Astrocyte (in vitro differentiated cells and primary cell): ENCODE measurements at regions not wholly inside any gene's neighbourhood (a gene's known extent, or its start where the extent isn't known, plus 50 kb on each side); places are given as distances from the start of the nearest gene placed in this dataset.

Experiments
- DNase-seq: peaks from one replicate; pipeline ENCODE4 v3.0.0-alpha.2; 2010; ENCODE audit warnings: low read depth
- FAIRE-seq: peaks from 2 replicates; lab custom pipeline; 2011; peaks lifted over from hg19 to GRCh38; lab: Jason Lieb, UNC
- H2AFZ ChIP-seq: 2 replicates; pipeline ENCODE4 v1.6.0; 2012; ENCODE audit warnings: low read depth, low read length, inconsistent platforms
- H3K27ac ChIP-seq: 2 replicates; pipeline ENCODE4 v1.5.1; 2011; ENCODE audit warnings: low read depth, low read length, inconsistent platforms
- H3K27me3 ChIP-seq: 2 replicates; pipeline ENCODE4 v1.6.0; 2011; ENCODE audit warnings: low read length, inconsistent platforms; ENCODE audit not compliant: insufficient read depth
- H3K36me3 ChIP-seq: 2 replicates; pipeline ENCODE4 v1.5.1; 2011; ENCODE audit warnings: low read length, inconsistent platforms; ENCODE audit not compliant: insufficient read depth
- H3K4me1 ChIP-seq: 2 replicates; pipeline ENCODE4 v1.5.1; 2011; ENCODE audit warnings: low read length, inconsistent platforms; ENCODE audit not compliant: insufficient read depth
- H3K4me2 ChIP-seq: 2 replicates; pipeline ENCODE4 v1.6.0; 2012; ENCODE audit warnings: low read length, inconsistent platforms
- H3K4me3 ChIP-seq: 2 replicates; pipeline ENCODE4 v1.5.1; 2011; ENCODE audit warnings: low read depth, mild to moderate bottlenecking, low read length, inconsistent platforms; ENCODE audit not compliant: insufficient read depth
- H3K79me2 ChIP-seq: 2 replicates; pipeline ENCODE4 v1.6.0; 2012; ENCODE audit warnings: mild to moderate bottlenecking, low read length, inconsistent platforms; ENCODE audit not compliant: insufficient read depth
- H3K9ac ChIP-seq: 2 replicates; pipeline ENCODE4 v1.6.0; 2012; ENCODE audit warnings: mild to moderate bottlenecking, low read length, inconsistent platforms
- H3K9me3 ChIP-seq: 2 replicates; pipeline ENCODE4 v1.5.1; 2012; ENCODE audit warnings: low read depth, mild to moderate bottlenecking, low read length, inconsistent platforms; ENCODE audit not compliant: insufficient read depth
- H4K20me1 ChIP-seq: 2 replicates; pipeline ENCODE4 v1.6.0; 2012; ENCODE audit warnings: low read length, inconsistent platforms; ENCODE audit not compliant: insufficient read depth
- H3K27ac Mint-ChIP-seq: one replicate; pipeline ENCODE4 v1.8.0; 2021; ENCODE audit warnings: mild to moderate bottlenecking, mixed read lengths; ENCODE audit not compliant: unreplicated experiment
- H3K27me3 Mint-ChIP-seq: one replicate; pipeline ENCODE4 v1.8.0; 2021; ENCODE audit warnings: low read depth, mixed read lengths; ENCODE audit not compliant: unreplicated experiment
- H3K36me3 Mint-ChIP-seq: one replicate; pipeline ENCODE4 v1.8.0; 2021; ENCODE audit warnings: low read depth, mixed read lengths; ENCODE audit not compliant: unreplicated experiment
- H3K4me1 Mint-ChIP-seq: one replicate; pipeline ENCODE4 v1.8.0; 2021; ENCODE audit warnings: low read depth, mixed read lengths; ENCODE audit not compliant: unreplicated experiment
- H3K4me3 Mint-ChIP-seq: one replicate; pipeline ENCODE4 v1.8.0; 2021; ENCODE audit warnings: mild to moderate bottlenecking, moderate library complexity, mixed read lengths; ENCODE audit not compliant: unreplicated experiment
- H3K9me3 Mint-ChIP-seq: one replicate; pipeline ENCODE4 v1.8.0; 2021; ENCODE audit warnings: mild to moderate bottlenecking, mixed read lengths; ENCODE audit not compliant: unreplicated experiment
- EZH2 ChIP-seq: IDR thresholded peaks from 2 replicates; pipeline ENCODE4 v1.6.1; 2012; ENCODE audit warnings: mild to moderate bottlenecking, low read length, inconsistent platforms; ENCODE audit not compliant: insufficient read depth
- TF ChIP-seq, protein P1 (sequence below): IDR thresholded peaks from 2 replicates; pipeline ENCODE4 v1.5.1; 2011; ENCODE audit warnings: low read depth, mild to moderate bottlenecking, inconsistent platforms, low read length, moderate library complexity; ENCODE audit not compliant: insufficient read depth

DNA sequence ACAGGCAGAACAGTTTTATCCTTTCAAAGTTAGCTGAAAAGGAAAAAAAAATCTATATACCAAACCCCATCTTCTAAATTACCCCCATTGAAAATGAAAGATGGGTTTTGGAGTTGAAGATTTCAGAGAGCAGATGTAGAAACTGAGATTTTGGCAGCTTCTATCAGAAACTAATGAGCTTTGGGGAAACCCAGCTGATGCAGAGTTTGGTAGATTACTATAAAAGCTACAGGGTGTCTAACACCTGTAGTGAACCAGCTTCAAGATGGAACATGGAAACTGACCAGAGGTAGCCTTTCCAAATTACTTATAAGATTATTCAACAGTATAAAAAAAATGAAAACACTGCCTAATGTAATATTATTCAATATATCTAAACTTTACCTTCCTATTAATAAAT lies 583.1 kb downstream of the XIRP2 start:
- no peaks in the 10 kb centered on the region for H4K20me1 ChIP-seq
- no peak overlapping the region for H3K9ac ChIP-seq
- TF ChIP-seq EZH2, result no peak
- TF ChIP-seq, protein P1, sequence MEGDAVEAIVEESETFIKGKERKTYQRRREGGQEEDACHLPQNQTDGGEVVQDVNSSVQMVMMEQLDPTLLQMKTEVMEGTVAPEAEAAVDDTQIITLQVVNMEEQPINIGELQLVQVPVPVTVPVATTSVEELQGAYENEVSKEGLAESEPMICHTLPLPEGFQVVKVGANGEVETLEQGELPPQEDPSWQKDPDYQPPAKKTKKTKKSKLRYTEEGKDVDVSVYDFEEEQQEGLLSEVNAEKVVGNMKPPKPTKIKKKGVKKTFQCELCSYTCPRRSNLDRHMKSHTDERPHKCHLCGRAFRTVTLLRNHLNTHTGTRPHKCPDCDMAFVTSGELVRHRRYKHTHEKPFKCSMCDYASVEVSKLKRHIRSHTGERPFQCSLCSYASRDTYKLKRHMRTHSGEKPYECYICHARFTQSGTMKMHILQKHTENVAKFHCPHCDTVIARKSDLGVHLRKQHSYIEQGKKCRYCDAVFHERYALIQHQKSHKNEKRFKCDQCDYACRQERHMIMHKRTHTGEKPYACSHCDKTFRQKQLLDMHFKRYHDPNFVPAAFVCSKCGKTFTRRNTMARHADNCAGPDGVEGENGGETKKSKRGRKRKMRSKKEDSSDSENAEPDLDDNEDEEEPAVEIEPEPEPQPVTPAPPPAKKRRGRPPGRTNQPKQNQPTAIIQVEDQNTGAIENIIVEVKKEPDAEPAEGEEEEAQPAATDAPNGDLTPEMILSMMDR, result no peak
- no peaks in the 10 kb centered on the region for H3K36me3 Mint-ChIP-seq
- no peak for FAIRE-seq
- H3K4me1 ChIP-seq, result no peaks in the 10 kb centered on the region
- no peak overlapping the region for H3K27ac ChIP-seq
- H3K36me3 ChIP-seq, result no peaks in the 10 kb centered on the region
- no peak overlapping the region for H2AFZ ChIP-seq
- H3K27me3 ChIP-seq, result no peaks in the 10 kb centered on the region
- H3K9me3 Mint-ChIP-seq, result no peaks in the 10 kb centered on the region
- no peak overlapping the region for H3K4me3 ChIP-seq
- no peak overlapping the region for H3K4me3 Mint-ChIP-seq
- H3K27me3 Mint-ChIP-seq, result no peaks in the 10 kb centered on the region
- no peak overlapping the region for H3K4me2 ChIP-seq
- no peaks in the 10 kb centered on the region for H3K79me2 ChIP-seq
- H3K27ac Mint-ChIP-seq, result no peak overlapping the region
- no peaks in the 10 kb centered on the region for H3K9me3 ChIP-seq
- peaks cover 11% of the 10 kb centered on the region for H3K4me1 Mint-ChIP-seq
- DNase-seq, result no peak

DNA sequence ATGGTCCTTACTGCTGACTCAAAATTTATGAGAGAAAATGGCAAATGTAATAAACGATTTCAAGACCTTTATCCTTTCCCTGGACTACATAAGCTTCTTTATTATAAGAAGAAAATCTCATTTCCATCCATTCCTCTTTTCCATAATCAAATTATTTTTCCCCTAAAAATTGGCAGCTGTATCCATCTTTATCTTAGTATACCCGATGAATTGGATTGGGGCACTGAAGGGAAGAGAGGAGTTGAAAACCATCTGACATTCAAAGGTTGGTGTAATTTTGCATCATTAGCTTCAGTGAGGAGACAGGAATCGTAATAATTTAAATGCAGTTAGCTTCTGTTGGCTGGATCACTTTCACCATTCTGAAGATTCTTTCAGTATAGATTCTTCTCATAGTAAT lies 574.1 kb downstream of the XIRP2 start:
- Mint-ChIP-seq H3K36me3 (no peaks in the 10 kb centered on the region), H3K4me3 (no peak overlapping the region), H3K4me1 (no peaks in the 10 kb centered on the region), H3K27ac (no peak overlapping the region), H3K9me3 (peaks cover 12% of the 10 kb centered on the region), H3K27me3 (no peaks in the 10 kb centered on the region)
- Histone ChIP-seq H3K79me2 (no peaks in the 10 kb centered on the region), H3K9ac (no peak overlapping the region), H4K20me1 (no peaks in the 10 kb centered on the region), H2AFZ (no peak overlapping the region), H3K36me3 (no peaks in the 10 kb centered on the region), H3K27ac (no peak overlapping the region), H3K9me3 (no peaks in the 10 kb centered on the region), H3K4me3 (no peak overlapping the region), H3K27me3 (no peaks in the 10 kb centered on the region), H3K4me1 (no peaks in the 10 kb centered on the region), H3K4me2 (no peak overlapping the region)
- DNase-seq (no peak), FAIRE-seq (no peak)
- TF ChIP-seq, protein P1, result no peak
- no peak for TF ChIP-seq EZH2

DNA sequence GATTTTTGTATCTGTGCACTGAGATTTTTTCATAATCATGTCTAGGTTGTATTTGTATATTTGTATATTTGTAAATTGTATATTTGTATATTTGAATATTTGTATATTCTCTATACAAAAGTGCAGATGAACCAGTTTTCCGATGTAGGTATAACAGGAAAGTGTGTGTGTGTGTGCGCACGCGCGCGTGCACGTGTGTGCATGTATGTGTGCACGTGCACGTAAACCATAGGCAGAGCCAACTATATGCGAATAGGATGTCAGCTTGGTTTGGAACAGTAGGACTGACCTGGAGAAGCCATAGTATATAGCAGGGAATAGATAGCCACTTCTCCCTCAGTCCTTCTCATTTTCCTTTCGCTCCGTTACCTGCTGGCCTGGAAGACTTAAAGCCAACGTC lies 565.8 kb downstream of the XIRP2 start:
- H2AFZ ChIP-seq, result no peak overlapping the region
- Mint-ChIP-seq H3K27ac (no peak overlapping the region), H3K27me3 (no peaks in the 10 kb centered on the region), H3K36me3 (no peaks in the 10 kb centered on the region), H3K4me3 (no peak overlapping the region), H3K4me1 (no peaks in the 10 kb centered on the region), H3K9me3 (peaks cover 14% of the 10 kb centered on the region)
- no peak overlapping the region for H3K9ac ChIP-seq
- H3K79me2 ChIP-seq, result no peaks in the 10 kb centered on the region
- H3K36me3 ChIP-seq, result no peaks in the 10 kb centered on the region
- no peaks in the 10 kb centered on the region for H3K9me3 ChIP-seq
- H3K4me1 ChIP-seq, result no peaks in the 10 kb centered on the region
- no peak overlapping the region for H3K4me3 ChIP-seq
- no peak overlapping the region for H3K27ac ChIP-seq
- H4K20me1 ChIP-seq, result no peaks in the 10 kb centered on the region
- no peak for DNase-seq
- H3K27me3 ChIP-seq, result no peaks in the 10 kb centered on the region
- H3K4me2 ChIP-seq, result no peak overlapping the region
- TF ChIP-seq EZH2, result no peak
- TF ChIP-seq, protein P1, result no peak
- FAIRE-seq, result no peak
